Panc1 (cell line): ENCODE measurements at regions not wholly inside any gene's neighbourhood (a gene's known extent, or its start where the extent isn't known, plus 50 kb on each side); places are given as distances from the start of the nearest gene placed in this dataset.

Experiments
- POLR2AphosphoS5 ChIP-seq: IDR thresholded peaks from 2 replicates; pipeline ENCODE4 v1.6.1; 2012; ENCODE audit warnings: mild to moderate bottlenecking, low read depth, low read length, moderate library complexity
- SIN3A ChIP-seq: IDR thresholded peaks from 2 replicates; pipeline ENCODE4 v1.6.1; 2012; ENCODE audit warnings: low read depth, mild to moderate bottlenecking, low read length, moderate library complexity, borderline replicate concordance; ENCODE audit not compliant: insufficient read depth
- TCF7L2 ChIP-seq: IDR thresholded peaks from 2 replicates; pipeline ENCODE4 v1.6.1; 2011; ENCODE audit warnings: mild to moderate bottlenecking, low read depth, low read length, inconsistent platforms
- TF ChIP-seq, protein P1 (sequence below), 2 experiments: IDR thresholded peaks; 2 replicates each; pipeline ENCODE4 v1.6.1; 2011 to 2012; ENCODE audit warnings: low read depth in 2 of 2, control low read depth in 1 of 2, low read length in 1 of 2, mild to moderate bottlenecking in 1 of 2, moderate library complexity in 1 of 2; ENCODE audit not compliant: insufficient read depth in 1 of 2
- TF ChIP-seq, protein P2 (sequence below): fragments of 450-650 bp; IDR thresholded peaks from 2 replicates; pipeline ENCODE4 v1.5.1; 2017; ENCODE audit warnings: mild to moderate bottlenecking

DNA sequence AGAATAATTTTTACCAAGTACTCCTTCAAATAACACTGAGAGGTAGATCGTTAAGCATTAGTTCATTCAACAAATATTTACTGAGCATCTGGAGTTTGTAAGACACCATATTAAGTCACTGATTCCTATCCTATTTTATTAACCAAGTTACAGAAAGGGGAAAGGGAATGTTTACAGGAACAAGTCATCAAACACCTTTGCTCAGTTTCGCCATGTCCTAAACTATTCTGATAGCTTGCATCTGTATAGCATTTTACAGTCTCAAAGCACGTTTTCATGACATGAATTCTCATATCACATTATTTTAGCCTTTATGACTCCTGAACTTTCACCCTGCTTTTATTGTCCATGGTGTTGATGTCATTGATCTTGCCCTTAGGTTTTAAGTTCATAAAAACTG, 89.2 kb downstream of the AREG start:
- TF ChIP-seq, protein P1, sequence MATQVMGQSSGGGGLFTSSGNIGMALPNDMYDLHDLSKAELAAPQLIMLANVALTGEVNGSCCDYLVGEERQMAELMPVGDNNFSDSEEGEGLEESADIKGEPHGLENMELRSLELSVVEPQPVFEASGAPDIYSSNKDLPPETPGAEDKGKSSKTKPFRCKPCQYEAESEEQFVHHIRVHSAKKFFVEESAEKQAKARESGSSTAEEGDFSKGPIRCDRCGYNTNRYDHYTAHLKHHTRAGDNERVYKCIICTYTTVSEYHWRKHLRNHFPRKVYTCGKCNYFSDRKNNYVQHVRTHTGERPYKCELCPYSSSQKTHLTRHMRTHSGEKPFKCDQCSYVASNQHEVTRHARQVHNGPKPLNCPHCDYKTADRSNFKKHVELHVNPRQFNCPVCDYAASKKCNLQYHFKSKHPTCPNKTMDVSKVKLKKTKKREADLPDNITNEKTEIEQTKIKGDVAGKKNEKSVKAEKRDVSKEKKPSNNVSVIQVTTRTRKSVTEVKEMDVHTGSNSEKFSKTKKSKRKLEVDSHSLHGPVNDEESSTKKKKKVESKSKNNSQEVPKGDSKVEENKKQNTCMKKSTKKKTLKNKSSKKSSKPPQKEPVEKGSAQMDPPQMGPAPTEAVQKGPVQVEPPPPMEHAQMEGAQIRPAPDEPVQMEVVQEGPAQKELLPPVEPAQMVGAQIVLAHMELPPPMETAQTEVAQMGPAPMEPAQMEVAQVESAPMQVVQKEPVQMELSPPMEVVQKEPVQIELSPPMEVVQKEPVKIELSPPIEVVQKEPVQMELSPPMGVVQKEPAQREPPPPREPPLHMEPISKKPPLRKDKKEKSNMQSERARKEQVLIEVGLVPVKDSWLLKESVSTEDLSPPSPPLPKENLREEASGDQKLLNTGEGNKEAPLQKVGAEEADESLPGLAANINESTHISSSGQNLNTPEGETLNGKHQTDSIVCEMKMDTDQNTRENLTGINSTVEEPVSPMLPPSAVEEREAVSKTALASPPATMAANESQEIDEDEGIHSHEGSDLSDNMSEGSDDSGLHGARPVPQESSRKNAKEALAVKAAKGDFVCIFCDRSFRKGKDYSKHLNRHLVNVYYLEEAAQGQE (IDR thresholded peaks at IDR 0.05; ENCODE audit: insufficient read depth in 1 of 2, low read depth in 2 of 2, low read length in 1 of 2), result no peak
- TF ChIP-seq, protein P2, sequence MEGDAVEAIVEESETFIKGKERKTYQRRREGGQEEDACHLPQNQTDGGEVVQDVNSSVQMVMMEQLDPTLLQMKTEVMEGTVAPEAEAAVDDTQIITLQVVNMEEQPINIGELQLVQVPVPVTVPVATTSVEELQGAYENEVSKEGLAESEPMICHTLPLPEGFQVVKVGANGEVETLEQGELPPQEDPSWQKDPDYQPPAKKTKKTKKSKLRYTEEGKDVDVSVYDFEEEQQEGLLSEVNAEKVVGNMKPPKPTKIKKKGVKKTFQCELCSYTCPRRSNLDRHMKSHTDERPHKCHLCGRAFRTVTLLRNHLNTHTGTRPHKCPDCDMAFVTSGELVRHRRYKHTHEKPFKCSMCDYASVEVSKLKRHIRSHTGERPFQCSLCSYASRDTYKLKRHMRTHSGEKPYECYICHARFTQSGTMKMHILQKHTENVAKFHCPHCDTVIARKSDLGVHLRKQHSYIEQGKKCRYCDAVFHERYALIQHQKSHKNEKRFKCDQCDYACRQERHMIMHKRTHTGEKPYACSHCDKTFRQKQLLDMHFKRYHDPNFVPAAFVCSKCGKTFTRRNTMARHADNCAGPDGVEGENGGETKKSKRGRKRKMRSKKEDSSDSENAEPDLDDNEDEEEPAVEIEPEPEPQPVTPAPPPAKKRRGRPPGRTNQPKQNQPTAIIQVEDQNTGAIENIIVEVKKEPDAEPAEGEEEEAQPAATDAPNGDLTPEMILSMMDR, result no peak
- TF ChIP-seq POLR2AphosphoS5, result no peak
- TF ChIP-seq SIN3A, result no peak
- no peak for TF ChIP-seq TCF7L2
